T-helper 2 cell treated with Interferon-gamma antibody and Interleukin-4, amounts not matched to agents 100 ng/mL and 5 ng/mL, for 36 hours (primary cell): ENCODE measurements at regions not wholly inside any gene's neighbourhood (a gene's known extent, or its start where the extent isn't known, plus 50 kb on each side); places are given as distances from the start of the nearest gene placed in this dataset.
"Not testable (repeated sequence)": the region's sequence is repeated elsewhere in the genome, so short reads cannot be mapped to it uniquely, and the experiment has no call there.

ENCODE experiments used
- intact Hi-C: fragments of 100-400 bp; cut with micrococcal nuclease; formaldehyde crosslinking; loops from one replicate; pipeline ENCODE4 v1.15.1; 2023

DNA sequence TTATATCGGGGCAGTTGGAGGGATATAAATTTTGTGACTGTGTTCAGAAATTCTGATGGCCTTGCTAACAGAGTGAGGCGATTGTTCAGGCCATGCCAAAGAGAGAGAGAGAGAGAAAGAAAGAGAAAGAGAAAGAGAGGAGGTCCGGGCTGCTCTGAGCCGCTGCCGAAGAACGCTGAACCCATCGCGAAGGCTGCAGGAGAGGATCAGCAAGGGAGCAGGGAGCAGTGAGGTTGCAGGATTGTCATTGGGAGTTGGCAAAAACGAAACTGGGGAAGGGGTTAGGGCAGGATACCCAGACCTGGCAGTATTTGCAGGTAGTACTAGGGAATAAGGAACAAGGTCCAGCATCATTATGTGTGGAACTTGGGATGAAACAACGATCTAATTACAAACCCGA is 537.1 kb downstream of the INSC start:
- intact Hi-C loops, result no loop called here

- intact Hi-C loops, result no loop called here
These were observed 538.5 kb downstream of the INSC start for GRCh38 chr11:15653191-15653710.

DNA sequence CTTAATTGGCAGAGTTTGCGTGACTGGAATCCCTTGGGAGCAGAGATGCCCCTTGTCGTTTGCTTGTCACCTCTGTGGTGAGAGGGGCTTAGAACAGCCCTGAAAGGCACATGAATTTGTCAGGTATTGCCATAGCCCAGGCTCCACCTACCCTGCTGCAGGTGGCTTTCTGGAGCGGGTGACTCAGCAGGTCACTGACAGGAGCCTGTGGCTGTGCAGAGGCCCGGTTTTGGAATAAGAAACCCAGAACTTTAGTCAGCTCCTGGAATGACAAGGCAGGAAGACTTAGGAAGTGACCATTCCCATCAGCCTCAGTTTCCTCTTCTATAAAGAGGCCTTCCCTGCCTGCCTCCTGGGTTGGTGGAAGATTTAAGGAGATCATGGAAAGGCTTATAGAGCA is 539.7 kb downstream of the INSC start:
- intact Hi-C loops, result no loop called here

- intact Hi-C loops, result no loop called here
These were observed 540.8 kb downstream of the INSC start for GRCh38 chr11:15655552-15655951.

GRCh38 chr11:15657264-15657663 is 542.5 kb downstream of the INSC start:
- intact Hi-C loops, result no loop called here

GRCh38 chr11:15660496-15660895 is 545.8 kb downstream of the INSC start:
- intact Hi-C loops, result no loop called here

DNA sequence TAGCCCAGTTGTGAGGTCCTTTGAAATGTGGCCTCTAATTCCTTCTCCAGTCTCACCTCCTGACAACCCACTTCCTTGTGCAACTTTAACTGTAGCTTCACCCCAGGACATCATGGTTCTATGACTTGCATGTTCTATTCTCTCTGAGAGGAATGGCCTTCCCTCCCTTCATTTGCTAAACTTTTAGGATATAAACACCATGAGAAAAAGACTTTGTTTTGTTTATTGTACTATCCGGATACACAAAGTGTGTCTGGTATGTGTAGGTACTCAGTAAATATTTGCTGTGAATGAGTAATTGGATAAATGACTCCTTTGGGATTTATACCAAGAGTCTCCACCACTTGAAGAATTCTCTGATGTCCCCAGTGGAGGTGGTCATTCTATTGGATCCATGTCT is 547.6 kb downstream of the INSC start:
- intact Hi-C loops, result no loop called here

DNA sequence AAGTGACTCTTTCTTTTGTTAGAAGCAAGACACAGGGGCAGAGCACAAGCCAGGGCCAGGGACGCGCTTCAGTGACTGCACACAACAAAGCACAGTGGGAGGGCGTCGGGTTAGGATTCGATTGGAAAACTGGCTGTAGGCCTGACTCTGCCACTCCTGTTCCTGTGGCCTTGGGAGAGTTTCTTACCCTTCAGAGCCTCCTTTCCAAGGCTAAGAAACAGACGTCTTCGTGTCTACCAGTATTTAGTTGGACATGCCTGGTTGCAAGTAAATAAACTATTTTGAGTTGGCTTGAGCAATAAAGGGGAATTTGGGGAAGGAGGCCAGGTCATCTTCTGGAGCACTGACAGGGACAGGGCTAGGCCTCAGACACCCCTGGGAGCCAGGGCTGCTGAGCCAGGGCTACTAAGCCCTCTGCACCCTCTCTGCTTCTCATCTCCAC is 549.1 kb downstream of the INSC start:
- intact Hi-C loops, result no loop called here

GRCh38 chr11:15665368-15665871 is 550.7 kb downstream of the INSC start:
- intact Hi-C loops, result no loop called here

DNA sequence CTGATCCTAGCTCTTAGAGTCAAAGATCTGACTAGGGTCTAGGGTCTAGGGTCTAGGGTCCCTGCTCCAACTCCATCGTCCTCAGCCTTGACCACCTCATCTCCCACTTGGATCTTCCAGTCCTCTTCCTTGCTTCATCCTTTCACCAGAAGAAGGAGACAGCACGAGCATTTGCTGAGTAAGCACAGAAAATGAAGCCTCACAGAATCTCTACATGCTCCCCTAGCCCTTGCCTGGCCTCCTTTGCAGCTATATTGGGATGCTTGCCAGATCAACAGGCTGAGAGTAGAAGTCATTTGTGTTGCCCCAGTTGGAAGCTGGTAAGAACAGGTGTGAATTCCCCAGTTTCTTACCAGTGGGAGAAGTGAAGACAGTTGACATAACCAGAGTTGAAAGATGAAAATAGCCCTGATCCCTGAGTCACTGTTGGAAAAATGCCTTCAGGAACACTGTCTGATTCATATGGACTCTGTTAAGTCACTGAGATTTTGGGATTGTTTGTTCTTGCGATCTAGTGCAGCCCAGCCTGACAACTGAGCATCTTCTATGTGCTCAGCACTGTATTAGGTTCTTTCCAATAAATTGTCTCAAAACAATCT is 552.5 kb downstream of the INSC start:
- intact Hi-C loops, result no loop called here

DNA sequence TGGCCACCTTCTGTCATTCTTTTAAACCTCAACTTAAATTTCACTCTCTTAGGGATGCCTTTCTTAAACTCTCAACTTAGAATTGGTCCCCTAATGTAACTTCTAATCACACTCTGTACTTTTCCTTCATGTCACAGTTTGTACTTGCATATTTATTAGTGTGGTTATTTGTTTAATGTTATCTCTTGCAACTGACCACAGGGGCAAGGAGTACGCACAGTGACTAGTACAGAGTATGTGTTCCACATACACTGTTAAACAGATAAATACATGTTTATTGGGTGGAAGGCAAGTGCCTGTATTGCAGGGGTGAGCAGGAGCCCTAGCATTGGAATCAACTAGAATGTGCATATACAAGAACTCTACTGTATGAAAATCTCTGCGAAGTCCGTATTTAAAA is 554.0 kb downstream of the INSC start:
- intact Hi-C loops, result no loop called here

DNA sequence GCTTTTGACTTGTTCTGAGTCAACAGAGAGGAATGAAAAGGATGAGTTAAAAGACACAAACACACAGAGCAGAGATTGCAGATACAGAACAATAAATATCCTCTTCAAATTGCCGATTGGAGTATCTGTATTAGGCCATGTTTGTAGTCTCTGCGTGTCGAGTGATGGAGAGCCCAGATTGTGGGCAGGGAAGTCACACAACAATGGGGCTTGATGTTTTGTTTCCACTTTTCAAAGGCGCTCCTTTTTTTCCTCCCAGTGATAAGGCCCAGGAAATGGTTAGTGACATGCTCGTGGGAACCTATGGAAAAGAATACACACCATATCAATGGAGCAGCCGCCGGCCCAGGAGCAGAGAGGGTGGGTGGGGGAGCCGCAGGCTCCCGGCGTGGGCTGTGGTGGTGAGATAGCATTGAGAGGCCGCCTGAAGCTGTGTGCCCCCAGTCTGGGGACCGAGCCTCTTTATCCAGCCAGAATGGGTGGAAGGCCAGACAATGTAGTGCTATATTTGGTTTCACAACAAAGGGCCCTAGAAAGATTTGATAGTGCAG is 555.9 kb downstream of the INSC start:
- intact Hi-C loops, result no loop called here

DNA sequence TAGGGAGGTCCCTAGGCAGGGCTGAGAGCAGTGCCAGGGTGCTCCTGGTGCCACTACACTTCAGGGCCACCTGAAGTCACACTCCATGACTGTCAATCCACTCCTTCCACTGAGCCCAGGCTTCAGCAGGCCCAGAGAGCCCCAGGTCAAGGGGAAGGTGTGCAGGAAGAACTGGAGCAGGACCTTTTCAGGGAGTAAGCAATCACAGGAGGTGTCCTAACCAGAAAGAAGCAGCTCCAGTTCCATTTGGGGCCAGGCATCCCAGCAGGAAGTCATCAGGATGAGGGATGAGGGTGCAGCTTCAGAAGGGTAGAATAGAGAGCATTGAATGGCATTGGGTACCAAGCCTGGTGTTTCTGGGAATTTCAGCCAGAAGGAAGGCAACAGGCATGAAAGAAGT is 556.5 kb downstream of the INSC start:
- intact Hi-C loops, result no loop called here

GRCh38 chr11:15672825-15673224 is 558.1 kb downstream of the INSC start:
- intact Hi-C loops, result no loop called here

DNA sequence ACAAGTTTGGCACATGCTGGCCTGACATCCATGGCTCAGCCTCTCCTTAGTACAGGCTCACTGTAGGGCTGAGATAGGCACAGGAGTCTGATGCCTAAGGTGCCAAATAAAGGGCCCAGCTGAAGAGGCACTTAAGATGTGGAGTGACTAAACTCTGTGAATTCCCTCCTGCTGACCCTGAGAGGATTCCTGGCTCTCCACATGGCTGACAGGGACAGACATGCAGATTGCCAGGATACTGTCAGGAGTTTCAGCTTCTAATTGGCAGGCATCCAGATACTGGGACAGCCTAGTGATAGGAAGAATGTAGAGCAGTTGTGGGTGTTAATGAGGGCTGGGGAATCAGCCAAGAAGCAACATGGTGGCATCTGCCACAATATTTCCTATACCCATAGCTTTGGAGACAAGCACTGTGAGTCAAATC is 558.7 kb downstream of the INSC start:
- intact Hi-C loops, result no loop called here

DNA sequence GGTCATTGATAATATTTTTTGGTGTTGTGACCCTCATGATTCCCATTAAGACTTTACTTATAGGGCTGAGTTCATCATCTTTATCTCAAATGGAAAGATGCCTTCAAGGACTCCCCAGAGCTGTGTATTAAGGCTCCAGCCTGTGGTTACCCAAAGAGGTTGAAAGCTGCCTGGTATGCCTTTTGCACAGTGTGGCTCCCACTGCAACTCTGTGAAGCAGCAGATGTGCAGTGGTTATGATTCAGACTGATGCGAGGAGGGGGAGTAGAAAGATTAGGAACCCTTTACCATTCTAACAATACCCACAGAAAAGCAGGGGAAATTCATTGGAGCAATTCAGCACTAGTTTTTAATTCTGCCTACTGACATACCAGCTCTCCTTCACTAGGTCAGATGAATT is 560.0 kb downstream of the INSC start:
- intact Hi-C loops, result no loop called here

- intact Hi-C loops, result no loop called here
These were observed 561.0 kb downstream of the INSC start for GRCh38 chr11:15675683-15676082.

DNA sequence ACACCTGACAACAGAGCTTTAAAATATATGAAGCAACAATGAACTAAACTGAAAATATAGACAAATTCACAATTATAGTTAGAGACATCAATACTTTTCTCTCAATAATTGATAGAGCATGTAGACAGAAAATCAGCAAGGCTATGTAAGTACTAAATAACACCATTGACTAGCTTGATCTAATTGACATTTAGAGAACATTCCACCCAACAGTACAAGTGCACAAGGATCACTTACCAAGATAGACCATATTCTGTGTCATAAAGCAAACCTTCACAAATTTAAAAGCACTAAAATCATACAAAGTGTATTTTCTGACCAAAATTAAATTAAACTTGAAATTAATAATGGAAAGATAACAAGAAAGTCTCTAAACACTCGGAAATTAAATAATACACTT is 562.5 kb downstream of the INSC start:
- intact Hi-C loops, result no loop called here

GRCh38 chr11:15683528-15683927 is 568.8 kb downstream of the INSC start:
- intact Hi-C loops, result no loop called here

- intact Hi-C loops, result no loop called here
These were observed 570.6 kb downstream of the INSC start for GRCh38 chr11:15685306-15685705.

DNA sequence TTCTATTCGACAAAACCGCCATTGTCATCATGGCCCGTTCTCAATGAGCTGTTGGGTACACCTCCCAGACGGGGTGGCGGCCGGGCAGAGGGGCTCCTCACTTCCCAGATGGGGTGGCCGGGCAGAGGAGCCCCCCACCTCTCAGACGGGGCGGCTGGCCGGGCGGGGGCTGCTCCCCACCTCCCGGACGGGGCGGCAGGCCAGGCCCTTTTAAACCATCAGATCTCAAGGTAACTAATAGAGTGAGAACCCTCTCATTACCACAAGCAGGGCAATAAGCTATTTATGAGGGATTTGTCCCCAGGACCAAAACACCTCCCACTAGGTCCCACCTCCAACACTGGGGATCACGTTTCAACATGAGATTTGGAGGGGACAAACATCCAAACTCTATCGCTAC is 571.5 kb downstream of the INSC start:
- intact Hi-C loops, result not testable (repeated sequence)

DNA sequence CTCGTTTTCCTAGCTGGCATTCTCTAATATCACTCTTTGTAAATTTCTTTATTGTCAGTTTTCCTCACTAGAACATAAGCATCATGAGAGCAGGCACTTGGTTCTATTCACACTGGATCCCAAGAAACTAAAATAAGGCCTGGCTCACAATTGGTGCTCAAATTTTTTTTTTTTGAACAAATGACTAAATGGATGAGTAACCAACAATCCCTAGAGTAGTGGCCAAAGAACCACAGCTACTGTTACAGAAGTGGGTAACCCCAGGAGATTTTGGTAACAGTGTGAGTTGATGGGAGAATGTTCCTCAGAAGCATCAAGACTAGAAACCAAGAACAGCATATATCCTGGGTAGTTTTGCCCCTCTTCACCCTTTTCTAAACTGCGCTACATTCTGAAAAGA is 572.6 kb downstream of the INSC start:
- intact Hi-C loops, result no loop called here

- intact Hi-C loops, result no loop called here
These were observed 573.6 kb downstream of the INSC start for GRCh38 chr11:15688351-15688792.
